Body of pancreas (tissue), 4 donors: ENCODE measurements at regions not wholly inside any gene's neighbourhood (a gene's known extent, or its start where the extent isn't known, plus 50 kb on each side); places are given as distances from the start of the nearest gene placed in this dataset.
A peak's percentile ranks its signal among the peaks of the same experiment; 100 is the strongest.

Source experiments
- ATAC-seq: fragments of 150-250 bp; one replicate; pipeline ENCODE4 v1.9.1; 2016
- DNase-seq, 4 donors: peaks; one replicate each; pipeline ENCODE4 v3.0.0-alpha.2; 2019
- H3K27ac ChIP-seq, 4 donors: fragments of 200-600 bp; sonication (generic); 1 replicate in 3 of 4; 2 replicates in 1 of 4; pipeline versions ENCODE4 v1.5.1 to v1.6.1; 2016 to 2019; ENCODE audit warnings: mild to moderate bottlenecking in 1 of 4, mixed read lengths in 1 of 4, moderate library complexity in 1 of 4
- H3K27me3 ChIP-seq, 2 donors: fragments of 200-600 bp; sonication (generic); one replicate each; pipeline ENCODE4 v1.6.0; 2016; ENCODE audit warnings: mild to moderate bottlenecking in 1 of 2
- H3K36me3 ChIP-seq, 2 donors: fragments of 200-600 bp; sonication (generic); replicated peaks in 1 of 2; 2 replicates each; pipeline ENCODE4 v1.5.1; 2016; ENCODE audit warnings: low read depth in 2 of 2; ENCODE audit not compliant: insufficient read depth in 1 of 2
- H3K4me1 ChIP-seq: fragments of 200-600 bp; sonication (generic); one replicate; pipeline ENCODE4 v1.6.0; 2016
- H3K4me3 ChIP-seq, 2 donors: fragments of 200-600 bp; sonication (generic); 1 replicate in 1 of 2; 2 replicates in 1 of 2; pipeline ENCODE4 v1.5.1; 2016 to 2019
- H3K9me3 ChIP-seq, 3 donors: fragments of 200-600 bp; sonication (generic); 1 replicate in 2 of 3; 2 replicates in 1 of 3; pipeline ENCODE4 v1.5.1; 2016
- POLR2A ChIP-seq, 3 donors: fragments of 450-650 bp; IDR thresholded peaks; one replicate each; pipeline ENCODE4 v1.6.1; 2016; ENCODE audit warnings: antibody characterized with exemption in 3 of 3, mild to moderate bottlenecking in 2 of 3
- WGBS, 2 donors: methylation state at CpG; one replicate each; pipeline ENCODE4 v1.1.5; 2017; 5-methylcytosine and 5-hydroxymethylcytosine counted together
- intact Hi-C: fragments of 100-400 bp; cut with DNase I; formaldehyde crosslinking; loops from one replicate; pipeline ENCODE4 v1.15.1; 2023
- TF ChIP-seq, protein P1 (sequence below), 7 experiments: fragments of 450-650 bp in 4 of 7; fragments of 200-600 bp in 3 of 7; sonication (generic) in 3 of 7; IDR thresholded peaks; one replicate each; pipeline ENCODE4 v1.5.1; 2016 to 2019; ENCODE audit warnings: antibody characterized with exemption in 7 of 7

DNA sequence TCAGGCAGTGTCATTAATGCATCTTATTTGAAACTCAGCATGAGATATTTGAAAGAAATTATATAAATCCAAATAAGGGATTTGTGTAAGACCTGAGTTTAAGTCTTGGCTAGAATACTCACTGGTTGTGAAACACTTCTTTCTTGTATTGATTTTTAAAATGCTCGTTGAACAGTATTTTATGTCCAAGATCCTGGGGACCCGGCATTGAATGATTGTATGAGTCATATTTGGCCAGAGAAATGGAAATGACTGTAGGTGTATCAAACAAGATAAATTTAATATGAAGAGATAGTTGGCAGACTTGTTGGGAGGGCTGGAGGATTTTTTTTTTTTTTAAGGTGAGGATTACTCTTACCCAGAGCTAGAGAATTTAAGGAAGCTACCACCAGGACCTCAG lies 606.1 kb upstream of the CPEB2 start:
- H3K27me3 ChIP-seq: no peaks in the 10 kb centered on the region
- H3K9me3 ChIP-seq: no peaks in the 10 kb centered on the region
- no peak overlapping the region for H3K27ac ChIP-seq
- TF ChIP-seq, protein P1, sequence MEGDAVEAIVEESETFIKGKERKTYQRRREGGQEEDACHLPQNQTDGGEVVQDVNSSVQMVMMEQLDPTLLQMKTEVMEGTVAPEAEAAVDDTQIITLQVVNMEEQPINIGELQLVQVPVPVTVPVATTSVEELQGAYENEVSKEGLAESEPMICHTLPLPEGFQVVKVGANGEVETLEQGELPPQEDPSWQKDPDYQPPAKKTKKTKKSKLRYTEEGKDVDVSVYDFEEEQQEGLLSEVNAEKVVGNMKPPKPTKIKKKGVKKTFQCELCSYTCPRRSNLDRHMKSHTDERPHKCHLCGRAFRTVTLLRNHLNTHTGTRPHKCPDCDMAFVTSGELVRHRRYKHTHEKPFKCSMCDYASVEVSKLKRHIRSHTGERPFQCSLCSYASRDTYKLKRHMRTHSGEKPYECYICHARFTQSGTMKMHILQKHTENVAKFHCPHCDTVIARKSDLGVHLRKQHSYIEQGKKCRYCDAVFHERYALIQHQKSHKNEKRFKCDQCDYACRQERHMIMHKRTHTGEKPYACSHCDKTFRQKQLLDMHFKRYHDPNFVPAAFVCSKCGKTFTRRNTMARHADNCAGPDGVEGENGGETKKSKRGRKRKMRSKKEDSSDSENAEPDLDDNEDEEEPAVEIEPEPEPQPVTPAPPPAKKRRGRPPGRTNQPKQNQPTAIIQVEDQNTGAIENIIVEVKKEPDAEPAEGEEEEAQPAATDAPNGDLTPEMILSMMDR (IDR thresholded peaks at IDR 0.05): no peak
- no peak for TF ChIP-seq POLR2A (IDR thresholded peaks at IDR 0.05)
- intact Hi-C loops: no loop called here
- WGBS, 2 donors: 14 to 16% methylated on average over 2 of the region's 2 CpGs
- H3K4me1 ChIP-seq: peaks cover 7% of the 10 kb centered on the region
- no peaks in the 10 kb centered on the region for H3K36me3 ChIP-seq
- no peak overlapping the region for H3K4me3 ChIP-seq
- no peak for DNase-seq
- peak; percentile 50 for ATAC-seq

DNA sequence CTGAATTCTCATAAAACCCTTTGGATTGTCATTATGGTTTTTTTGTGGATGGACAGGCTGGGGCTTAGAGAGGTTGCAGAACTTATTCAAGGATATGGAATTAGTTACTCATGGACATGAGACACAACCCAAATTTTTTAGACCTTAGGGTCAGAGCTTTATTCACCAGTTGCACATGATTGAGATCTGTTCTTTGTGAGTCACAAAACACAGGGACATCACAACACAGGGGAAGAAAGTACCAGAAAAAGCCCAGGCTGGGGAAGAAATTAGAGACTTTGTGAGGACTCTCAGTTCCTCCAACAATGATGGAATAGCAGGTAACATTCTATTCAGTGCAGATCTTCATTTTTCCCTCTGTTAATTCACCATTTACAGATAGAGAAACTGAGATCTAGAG lies 602.4 kb upstream of the CPEB2 start:
- H3K4me3 ChIP-seq: no peak overlapping the region
- H3K27me3 ChIP-seq: no peaks in the 10 kb centered on the region
- peaks cover 7% of the 10 kb centered on the region for H3K4me1 ChIP-seq
- H3K27ac ChIP-seq: no peak overlapping the region
- DNase-seq: no peak
- no peak for TF ChIP-seq POLR2A (IDR thresholded peaks at IDR 0.05)
- no peak for ATAC-seq
- intact Hi-C loops: no loop called here
- H3K36me3 ChIP-seq: no peaks in the 10 kb centered on the region
- H3K9me3 ChIP-seq: no peaks in the 10 kb centered on the region

DNA sequence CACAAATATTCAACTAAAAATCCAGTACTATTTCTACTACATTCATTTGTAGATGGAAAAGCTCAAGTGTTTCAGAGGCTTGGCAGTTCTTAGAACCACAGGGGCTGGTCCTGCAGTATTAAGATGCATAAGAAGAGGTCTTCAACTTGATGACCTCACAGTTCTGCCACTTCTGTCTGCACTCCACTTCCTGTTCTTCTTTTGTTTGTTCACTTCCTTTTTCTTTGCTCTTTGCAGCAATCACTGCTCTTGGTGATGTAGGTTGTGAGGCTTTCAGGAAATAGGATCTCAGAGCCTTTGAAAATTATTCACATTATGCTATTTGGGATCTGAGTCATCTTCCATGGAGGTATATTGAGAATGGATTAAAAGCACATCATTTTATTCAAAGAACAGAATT lies 602.0 kb upstream of the CPEB2 start:
- Histone ChIP-seq H3K4me1 (peaks cover 7% of the 10 kb centered on the region), H3K27me3 (no peaks in the 10 kb centered on the region), H3K9me3 (no peaks in the 10 kb centered on the region), H3K36me3 (no peaks in the 10 kb centered on the region), H3K4me3 (no peak overlapping the region), H3K27ac (no peak overlapping the region)
- ATAC-seq (no peak), DNase-seq (no peak)
- intact Hi-C loops: no loop called here
- TF ChIP-seq POLR2A (IDR thresholded peaks at IDR 0.05): no peak
- TF ChIP-seq, protein P1 (IDR thresholded peaks at IDR 0.05): no peak

DNA sequence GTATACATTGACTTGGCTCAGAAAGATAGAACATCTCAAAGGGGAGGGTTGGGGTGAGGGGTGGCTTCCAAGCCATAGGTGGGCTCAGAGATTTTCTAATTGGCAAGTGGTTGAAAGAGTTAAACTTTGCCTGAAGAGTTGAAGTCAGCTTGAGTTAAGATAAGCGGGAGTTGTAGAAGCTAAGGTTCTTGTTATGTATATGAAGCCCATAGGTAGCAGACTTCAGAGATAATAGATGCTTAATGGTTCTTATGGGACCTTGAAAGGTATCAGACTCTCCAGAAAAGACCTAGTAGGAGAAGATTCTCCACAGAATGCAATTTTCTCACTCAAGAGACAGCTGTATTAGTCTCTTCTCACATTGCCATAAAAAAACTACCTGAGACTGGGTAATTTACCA lies 599.1 kb upstream of the CPEB2 start:
- H3K9me3 ChIP-seq: no peaks in the 10 kb centered on the region
- no peaks in the 10 kb centered on the region for H3K4me1 ChIP-seq
- H3K4me3 ChIP-seq: no peak overlapping the region
- intact Hi-C loops: no loop called here
- no peak overlapping the region for H3K27ac ChIP-seq
- TF ChIP-seq POLR2A (IDR thresholded peaks at IDR 0.05): no peak
- TF ChIP-seq, protein P1 (IDR thresholded peaks at IDR 0.05): no peak
- H3K36me3 ChIP-seq: no peaks in the 10 kb centered on the region
- no peaks in the 10 kb centered on the region for H3K27me3 ChIP-seq
- no peak for DNase-seq
- ATAC-seq: no peak
- 83 to 92% methylated on average over 1 of the region's 1 CpG for WGBS, 2 donors

DNA sequence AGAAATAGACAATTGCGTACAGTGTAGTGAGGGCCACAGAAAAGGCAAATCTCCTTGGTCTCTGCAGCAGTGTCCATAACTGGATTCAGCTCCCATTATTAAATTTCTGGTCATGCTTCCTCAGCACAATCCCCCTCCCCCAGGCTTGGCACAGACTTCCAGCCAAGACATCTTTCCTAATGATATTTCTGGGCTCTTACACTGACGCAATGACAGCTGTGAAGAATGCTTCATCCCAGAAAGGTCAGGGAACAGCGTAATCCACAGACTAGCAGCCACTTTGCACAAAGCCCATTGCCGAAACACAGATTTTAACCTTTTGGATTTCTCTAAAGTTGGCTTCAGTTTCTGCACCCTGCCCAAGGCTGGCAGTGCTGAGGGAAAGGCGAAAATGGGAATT lies 597.6 kb upstream of the CPEB2 start:
- TF ChIP-seq, protein P1 (IDR thresholded peaks at IDR 0.05): no peak
- TF ChIP-seq POLR2A (IDR thresholded peaks at IDR 0.05): no peak
- ATAC-seq: no peak

More for the DNA sequence above, 597.6 kb upstream of the CPEB2 start:
- intact Hi-C loops: no loop called here
- Histone ChIP-seq H3K9me3 (no peaks in the 10 kb centered on the region), H3K4me1 (peaks cover 14% of the 10 kb centered on the region), H3K27ac (no peak overlapping the region), H3K36me3 (no peaks in the 10 kb centered on the region), H3K27me3 (no peaks in the 10 kb centered on the region), H3K4me3 (no peak overlapping the region)
- no peak for DNase-seq
- 83 to 89% methylated on average over 5 of the region's 5 CpGs for WGBS, 2 donors
